GM18499 (cell line): ENCODE measurements at regions not wholly inside any gene's neighbourhood (a gene's known extent, or its start where the extent isn't known, plus 50 kb on each side); places are given as distances from the start of the nearest gene placed in this dataset.

Experiments
- ATAC-seq: cut with Tn5 transposase; IDR thresholded peaks from one replicate; pipeline ENCODE4 v1.9.1; 2021; ENCODE audit warnings: moderate number of reproducible peaks; ENCODE audit not compliant: insufficient read depth, unreplicated experiment

DNA sequence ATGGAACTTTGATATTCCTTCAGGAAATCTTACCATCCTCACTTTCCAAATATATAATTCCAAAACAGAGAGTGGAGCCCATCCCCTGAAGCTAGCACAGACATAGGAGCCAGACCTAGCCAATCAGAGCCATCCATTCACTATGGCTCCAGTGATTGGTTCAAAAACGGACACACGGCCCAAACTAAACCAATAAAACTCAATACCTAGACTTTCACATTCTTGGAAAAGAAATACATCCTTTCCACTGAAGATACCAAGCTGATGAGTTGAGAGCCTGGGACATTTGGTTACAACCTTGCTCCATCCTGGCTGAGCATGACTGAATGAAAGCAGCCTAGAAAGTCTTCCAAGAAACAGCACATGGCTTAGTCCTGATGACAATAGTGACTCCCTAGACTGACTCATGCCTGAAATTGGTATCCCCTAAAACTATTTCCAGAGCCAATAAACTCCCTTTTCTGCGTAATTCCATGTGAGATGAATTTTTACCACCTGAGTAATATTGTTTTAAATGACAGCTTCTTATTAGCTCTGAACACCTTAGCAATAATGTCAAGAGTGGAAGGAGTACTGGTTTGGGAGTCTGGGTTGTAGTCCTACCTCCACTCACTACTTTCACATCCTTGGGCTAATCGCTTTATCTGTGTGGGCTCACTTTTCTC, 189.6 kb upstream of the LNX1 start:
- ATAC-seq = no peak

DNA sequence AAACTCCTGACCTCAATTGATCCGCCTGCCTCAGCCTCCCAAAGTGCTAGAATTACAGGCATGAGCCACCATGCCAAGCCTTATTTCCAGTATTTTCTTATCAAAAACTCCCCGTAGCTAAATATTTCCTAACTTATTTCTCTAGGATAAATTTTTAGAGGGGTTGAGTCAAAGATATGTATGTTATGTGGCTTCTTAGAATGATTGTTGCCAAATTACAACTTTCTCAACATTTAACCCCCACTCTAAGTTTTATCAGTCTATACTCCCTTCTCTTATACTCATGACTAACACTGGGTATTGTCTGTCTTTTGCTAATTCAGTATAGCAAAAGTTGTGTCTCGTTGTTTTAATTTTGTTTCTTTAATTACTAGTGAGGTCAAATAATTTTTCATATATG, 187.7 kb upstream of the LNX1 start:
- no peak for ATAC-seq

DNA sequence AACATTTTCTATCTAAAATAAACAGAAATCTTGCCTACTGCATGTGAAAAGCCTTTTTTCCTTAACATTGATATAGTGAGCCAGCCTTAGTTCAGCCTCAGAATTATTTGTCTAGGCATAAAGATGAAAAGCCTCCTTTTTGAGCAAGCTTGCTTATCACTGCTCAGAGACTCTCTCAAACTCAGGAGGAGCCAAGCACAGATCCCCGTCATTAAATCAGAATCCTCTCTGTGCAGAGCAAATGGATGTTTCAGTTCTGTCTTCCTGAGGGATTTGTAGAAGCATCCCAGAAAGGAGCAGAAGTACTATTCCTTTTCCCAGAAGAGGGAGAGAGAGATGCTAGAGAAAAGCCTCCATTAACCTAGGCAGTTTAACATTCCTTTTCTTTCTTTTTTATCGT, 186.9 kb upstream of the LNX1 start:
- ATAC-seq = no peak

DNA sequence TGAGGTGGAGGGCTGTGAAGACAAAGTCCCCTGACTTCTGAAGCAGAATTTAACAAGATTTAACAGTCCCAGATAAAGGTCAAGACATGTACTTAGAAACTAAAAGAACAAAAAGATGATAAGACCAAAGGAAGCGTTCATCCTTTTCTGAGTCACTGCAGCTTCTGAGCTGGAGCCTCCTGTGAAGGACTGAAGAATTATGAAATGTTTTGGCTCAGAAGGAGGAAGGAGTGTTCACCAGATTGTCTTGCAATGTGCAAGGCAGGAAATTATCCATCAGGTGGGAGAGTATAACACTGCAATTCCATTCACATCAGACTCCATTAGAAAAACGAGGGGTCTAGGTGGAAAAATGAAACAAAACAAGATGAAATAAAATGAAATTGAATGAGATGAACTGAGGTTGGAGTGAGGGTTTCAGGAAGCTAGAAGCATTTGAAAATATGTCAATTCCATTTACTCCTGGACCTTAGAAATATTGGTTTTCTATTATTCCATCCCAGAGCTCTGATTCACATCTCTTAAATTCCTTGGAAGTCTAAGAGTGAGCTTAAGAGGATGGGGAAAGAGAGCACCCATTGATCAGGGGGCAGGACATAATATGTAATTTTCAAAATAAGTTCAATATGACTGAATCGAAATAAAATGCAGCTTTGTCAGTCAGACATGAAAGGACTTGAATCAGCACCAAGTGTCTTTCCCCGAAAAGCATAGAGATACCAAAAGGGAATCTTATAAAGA, 186.1 kb upstream of the LNX1 start:
- ATAC-seq = no peak

DNA sequence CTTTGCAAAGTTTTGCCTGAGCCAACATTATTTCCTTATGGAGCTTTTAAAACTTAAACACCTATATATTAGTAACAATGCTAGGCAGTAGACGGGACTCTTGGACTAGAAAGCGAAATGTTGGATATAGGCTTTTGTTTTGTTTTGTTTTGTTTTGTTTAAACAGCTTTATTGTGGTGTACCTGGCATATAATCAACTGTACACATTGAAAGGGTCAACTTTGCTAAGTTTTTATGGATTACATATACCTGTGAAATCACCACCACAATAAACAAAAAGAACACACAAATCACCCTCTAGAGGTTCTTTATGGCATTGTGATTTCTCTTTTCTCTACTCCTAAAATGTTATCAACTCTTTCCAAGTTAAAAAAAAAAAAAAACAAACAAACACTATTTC, 184.9 kb upstream of the LNX1 start:
- ATAC-seq = no peak

DNA sequence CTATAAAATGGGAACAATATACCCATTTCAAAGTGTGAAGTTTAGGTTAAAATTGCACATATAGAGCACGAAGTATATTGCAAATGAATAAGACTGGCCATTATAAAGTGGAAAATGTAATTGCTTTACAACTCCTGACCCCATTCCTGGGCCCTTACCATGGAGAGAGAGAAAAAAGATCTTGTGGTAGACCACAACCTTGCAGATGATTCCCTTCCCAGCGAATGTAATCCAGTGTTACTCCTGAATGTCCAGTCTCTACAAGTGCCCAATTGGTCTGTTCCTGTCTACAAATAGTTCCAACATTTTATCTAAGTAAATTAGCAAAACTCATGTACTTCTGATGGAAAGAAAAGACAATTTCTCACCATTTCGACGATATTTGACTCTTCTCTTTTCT, 184.1 kb upstream of the LNX1 start:
- no peak for ATAC-seq

DNA sequence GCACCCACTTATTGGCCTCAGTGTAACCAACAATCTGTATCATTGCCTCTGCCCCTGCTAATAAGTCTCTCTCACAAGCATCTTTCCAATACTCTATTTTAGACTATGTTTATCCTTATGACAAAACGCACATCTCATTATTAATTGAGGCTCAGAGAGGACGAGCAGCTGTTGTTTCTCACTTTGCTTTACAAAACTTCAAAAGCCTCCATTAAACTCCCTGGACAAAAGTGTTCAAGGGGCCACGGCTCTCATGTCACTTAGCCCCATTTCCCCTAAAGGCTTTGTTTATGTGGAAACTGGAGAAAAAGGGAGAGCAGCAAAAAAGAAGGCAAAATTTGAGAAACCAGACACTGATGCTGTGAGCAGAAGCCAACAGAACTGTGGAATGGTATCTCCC, 180.0 kb upstream of the LNX1 start:
- no peak for ATAC-seq

DNA sequence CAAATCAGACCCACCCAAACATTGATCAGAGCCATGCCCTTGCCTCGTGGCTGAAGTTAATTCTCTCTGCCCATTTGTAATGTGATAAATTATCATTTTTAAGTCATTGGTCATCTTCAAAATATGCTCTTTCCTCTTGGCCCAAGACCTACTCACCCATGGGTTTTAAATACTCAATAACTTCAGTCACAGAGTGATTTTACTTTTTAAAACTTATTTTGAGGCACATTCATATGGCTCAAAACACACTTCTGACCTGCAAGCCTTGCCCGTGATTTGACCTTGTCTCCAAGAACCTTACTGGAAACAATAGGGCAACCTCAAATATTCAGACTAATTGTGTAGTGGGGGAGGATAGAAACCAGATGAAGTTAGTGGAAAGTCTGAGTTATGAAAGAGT, 176.2 kb upstream of the LNX1 start:
- ATAC-seq = no peak

DNA sequence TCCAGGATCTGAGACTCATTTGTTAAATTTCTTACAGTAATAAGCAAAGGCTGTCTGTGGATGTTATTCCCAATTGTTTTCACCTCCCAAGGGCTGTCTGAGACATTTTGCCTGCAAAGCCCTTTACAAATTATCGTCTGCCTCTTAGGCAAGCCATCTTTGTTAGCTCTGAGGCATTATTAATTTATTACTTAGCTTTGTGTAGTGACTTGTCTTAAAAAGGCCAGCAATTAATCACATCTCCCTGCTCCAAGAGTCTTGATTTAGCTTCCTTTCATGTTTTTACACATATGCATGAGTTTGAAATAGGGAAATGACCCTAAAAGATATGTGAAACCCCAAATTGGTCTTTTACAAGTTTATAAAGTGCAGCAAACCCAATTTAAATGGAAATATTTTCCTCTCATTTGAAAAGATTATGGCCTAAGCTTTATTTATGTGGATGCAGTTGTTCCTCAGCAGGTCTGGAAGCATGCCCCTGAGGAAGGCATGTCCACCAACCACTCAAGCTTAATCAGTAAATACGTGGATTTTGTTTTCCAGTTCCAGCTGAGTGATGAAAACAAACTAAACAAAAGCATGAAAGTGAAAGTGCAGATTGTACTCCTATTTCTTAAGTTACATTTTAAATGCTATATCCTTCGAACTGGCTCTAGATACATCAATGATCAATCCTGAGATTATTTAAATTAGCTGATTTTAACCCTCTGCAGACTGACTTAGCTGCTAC, 173.6 kb upstream of the LNX1 start:
- no peak for ATAC-seq

DNA sequence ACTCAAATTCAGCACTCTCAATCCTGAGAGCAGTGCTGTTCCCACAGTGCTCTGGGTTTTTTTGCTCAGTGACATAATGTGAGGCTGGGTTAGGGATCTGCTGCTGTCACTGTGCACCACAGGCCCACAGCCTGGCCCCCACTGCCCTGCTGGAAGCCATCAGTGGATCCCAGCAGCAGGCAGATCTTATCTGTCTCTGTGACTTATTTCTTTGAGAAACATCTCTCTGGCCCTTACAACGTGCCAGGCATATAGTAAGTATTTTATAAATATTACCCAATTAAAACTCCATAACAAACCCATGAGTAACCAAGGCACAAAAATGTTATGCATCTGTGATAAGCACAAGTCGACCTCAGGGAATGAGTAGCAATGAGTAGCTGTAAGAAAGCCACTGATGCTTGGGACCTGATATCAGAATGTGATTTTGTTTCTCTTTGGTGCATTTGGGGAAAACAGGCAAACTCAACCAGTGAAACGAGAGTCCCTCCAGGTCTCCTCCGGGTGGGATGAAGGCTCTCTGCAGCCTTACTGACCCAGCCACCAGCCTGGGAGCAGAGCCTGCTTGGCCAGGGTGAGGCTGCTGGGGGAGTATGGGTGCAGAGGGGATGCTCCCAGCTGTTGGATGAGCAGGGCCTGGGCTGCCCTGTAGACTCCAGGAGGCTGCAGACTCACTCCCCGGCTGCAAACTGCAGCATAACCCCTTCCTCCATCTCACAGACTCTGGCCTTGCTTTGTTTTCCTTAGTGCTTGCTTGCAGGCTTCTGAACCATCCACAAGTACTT, 172.7 kb upstream of the LNX1 start:
- ATAC-seq = no peak

DNA sequence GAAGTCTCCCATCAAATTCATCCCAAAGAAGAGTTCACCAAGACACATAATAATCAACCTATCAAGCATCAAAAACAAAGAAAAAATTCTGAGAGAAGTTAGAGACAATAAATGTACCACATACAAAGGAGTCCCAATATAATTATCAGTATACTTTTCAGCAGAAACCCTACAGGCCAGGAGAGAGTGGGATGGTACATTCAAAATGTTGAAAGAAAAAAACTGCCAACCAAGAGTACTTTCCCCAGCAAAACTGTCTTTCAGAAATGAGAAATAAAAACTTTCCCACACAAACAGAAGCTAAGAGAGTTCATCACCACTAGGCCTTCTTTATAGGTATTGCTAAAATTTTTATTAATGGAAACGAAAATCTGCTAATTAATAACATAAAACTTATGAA, 164.4 kb upstream of the LNX1 start:
- no peak for ATAC-seq

DNA sequence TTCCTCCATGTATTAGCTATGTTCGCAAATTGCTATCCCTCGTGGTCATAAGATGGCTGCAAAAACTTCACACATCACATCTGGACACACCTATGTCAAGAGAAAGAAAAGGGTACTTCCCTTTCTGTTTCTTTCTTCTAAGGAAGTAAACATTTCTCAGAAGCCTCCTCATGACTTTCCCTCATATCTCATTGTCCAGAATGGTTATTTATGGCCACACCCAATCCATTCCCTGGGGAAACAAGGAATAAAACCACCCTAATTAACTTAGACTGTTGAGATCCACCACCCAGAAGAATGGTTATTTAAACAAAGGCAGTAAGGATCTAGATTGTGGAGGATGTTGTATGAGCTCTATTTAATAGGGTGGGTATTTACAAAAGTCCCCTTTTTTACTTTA, 160.8 kb upstream of the LNX1 start:
- ATAC-seq = no peak

DNA sequence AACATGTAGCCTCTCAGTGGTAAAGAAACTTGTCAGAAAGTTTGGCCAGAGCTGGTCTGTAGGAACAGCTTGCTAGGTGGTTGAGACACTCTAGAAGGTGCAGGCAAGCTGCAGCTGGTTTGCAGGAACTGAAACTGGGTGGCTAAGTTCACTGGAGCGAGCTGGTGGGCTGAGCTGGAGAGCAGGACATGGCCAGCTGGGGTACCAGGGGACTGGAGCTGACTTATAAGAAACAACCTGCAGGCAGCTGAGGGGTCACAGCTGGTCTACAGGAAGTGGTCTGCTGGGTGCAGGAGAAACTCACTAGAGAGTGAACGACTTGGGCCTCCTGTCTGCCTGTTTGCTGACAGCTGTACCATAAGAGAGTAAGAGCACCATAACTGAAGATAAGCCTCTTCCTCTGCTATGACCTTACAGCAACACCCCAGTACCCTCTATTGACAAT, 157.1 kb upstream of the LNX1 start:
- peak; percentile 91 for ATAC-seq

DNA sequence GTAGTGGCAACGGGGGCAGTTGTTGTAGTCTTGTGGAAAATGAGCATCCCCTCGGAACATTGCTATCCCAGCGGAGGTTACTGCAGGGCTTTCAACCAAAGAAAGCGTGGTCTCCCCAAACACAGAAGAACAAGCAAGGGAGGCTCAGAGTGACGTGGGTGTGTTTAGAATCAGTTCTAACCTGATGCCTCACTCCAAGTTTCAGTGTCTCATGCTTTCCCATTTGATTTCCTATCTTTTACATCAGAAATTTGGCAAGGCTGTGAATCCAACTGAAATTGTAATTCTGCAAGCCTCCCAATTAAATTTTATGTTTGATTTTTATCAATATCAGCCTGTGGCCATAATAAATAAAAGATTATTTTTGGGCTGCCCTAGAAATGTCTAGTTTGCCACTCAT, 156.1 kb upstream of the LNX1 start:
- ATAC-seq = no peak

DNA sequence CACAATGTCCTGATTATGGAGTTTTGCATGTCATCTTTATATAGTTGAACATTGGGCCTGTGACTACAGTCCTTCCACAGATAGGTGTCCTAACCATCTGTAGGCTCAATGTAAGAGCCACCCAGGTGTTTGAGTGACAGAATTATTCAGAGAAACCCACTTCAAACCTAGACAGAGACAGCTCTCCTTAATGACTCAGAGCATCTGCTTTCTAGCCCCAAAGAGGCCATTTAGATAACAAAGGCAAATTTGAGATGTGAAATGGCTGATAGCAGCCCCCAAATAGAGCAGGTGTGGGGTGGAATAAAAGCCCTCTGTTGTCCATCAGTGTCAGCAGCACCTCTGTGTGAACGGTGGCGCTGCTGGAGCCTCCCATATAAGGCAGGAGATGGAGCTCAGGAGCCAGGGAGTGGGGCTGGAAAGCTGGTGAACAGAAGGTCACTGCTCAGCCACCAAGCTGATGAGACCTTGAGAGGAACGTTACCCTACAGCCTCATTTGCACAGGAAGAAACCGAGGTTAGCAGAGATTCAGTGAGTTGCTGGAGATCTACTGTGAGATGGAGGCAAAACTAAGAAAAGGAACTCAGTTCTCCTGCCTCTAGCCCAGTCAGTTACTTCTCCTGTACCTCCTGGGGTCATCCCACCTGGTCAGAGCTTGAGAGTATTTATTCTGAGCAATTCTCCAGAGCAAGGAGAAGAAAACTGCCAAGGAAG, 153.3 kb upstream of the LNX1 start:
- ATAC-seq = no peak

DNA sequence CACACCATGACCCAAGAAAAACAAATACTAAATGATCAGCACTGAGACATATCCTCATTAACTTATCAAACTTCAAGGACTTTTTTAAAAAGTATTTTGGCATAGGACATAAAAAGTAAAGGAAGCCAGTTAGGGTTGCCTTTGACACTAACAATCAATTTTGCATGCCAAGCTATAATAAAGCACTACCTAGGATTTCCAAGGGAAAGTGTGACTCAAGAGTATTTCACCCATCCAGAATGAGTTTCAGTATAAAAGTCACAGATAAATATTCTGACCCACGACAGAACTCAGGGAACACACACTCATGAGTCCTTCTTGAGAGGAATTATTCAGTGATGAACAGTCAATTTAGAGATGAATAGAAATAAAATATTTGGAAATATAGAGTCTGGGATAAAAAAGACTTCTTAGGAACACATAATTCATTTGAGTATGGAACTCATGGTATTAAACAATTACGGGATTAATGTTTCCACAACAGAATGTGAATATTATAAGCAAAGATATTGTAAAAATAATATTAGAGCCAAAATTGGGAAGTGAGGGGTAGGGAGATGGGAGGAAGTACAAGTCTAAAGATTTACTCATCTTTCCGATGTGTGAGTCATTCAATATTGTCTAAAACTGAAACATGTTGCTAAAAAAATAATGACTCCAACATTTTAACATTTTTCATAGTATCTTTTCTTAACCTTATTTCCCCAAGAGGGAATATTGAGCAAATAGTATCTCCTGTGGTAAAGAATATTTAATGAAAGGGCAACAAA, 143.5 kb upstream of the LNX1 start:
- no peak for ATAC-seq

DNA sequence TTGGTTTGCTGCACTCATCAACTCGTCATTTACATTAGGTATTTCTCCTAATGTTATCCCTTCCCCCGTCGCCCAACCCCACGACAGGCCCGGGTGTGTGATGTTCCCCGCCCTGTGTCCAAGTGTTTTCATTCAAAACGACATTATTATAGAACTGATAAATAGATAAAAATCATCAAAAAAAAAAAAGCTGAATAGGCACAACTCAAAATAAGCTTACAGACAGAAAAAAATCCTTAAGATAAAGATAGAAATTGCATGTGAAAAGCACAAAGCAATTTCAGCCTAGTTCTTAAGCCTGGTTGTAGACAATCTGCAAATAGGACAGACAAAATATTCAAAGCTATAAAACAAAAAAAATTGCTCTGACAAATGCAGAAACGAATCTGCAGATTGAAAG, 142.9 kb upstream of the LNX1 start:
- ATAC-seq = no peak

DNA sequence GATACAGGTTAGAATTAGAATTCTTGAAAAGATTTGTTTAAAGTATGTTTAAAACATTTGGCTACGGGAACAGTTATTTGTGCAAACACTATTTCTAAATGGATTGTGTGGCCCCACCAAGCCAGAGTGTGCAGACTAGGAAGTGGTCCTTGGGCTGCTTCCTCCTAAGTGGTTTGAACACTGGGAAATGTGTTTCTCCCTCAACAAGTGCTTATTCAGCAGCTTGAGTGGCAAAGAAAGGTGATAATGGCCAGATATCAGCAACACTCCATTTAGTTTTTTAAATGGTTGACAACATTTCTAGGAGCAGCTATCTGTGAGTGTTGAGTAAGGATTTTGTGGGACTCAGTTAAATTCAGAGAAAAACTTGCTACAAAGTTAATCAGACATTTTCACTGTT, 141.4 kb upstream of the LNX1 start:
- no peak for ATAC-seq

DNA sequence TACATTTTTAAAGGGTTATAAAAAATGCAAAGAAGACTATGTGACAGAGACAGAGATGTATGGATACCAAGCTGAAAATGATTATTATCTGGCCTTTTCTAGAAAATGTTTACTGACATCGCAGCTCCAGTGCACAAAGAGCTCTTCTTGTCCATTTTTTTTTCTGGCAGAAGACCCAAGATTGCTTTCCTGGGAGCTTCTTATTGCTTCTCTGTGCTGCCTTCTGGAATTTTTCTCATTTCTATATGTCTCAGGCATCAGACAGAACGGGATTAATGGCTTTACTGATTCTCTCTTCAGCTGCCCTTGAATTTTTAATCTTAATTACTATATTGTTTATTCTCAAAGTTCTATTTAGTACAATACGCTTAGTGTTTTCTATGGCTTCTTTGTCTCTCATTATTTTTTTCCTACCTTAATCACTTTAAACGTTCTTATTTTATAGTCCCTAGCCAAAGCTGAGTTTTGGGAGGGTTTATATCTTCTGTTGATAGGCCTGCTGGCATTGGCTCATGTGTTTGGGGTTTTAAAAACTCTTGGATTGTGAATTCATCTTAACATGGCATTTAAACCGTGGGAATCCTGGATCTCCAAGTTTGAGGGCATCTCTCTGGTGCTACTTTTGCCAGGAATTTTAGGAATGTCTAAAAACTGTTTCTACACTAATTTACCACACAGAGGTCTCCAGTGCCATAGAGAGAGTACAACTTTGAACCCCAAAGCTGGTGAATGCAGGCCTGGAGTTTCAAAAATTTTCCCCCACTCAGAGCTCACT, 138.9 kb upstream of the LNX1 start:
- ATAC-seq = no peak
